H9 (cell line): ENCODE measurements at regions not wholly inside any gene's neighbourhood (a gene's known extent, or its start where the extent isn't known, plus 50 kb on each side); places are given as distances from the start of the nearest gene placed in this dataset.

Experiments used
- DNase-seq: peaks from one replicate; pipeline ENCODE4 v3.0.0-alpha.2; 2017
- H2AFZ ChIP-seq: one replicate; pipeline ENCODE4 v1.6.1; 2013; ENCODE audit warnings: mild to moderate bottlenecking, low read length, control low read depth, moderate library complexity
- H2AK5ac ChIP-seq: 2 replicates; pipeline ENCODE4 v1.6.1; 2013; ENCODE audit warnings: low read length, control low read depth, mixed read lengths; ENCODE audit not compliant: insufficient read length
- H2BK120ac ChIP-seq: one replicate; pipeline ENCODE4 v1.6.1; 2013; ENCODE audit warnings: low read depth, mild to moderate bottlenecking, low read length, control low read depth, inconsistent platforms; ENCODE audit not compliant: poor library complexity, severe bottlenecking
- H2BK12ac ChIP-seq: 2 replicates; pipeline ENCODE4 v1.6.1; 2013; ENCODE audit warnings: low read length, control low read depth, mixed read lengths, low read depth; ENCODE audit not compliant: insufficient read length
- H2BK15ac ChIP-seq: 2 replicates; pipeline ENCODE4 v1.6.1; 2013; ENCODE audit warnings: low read depth, low read length, control low read depth
- H2BK20ac ChIP-seq: one replicate; pipeline ENCODE4 v1.6.1; 2013; ENCODE audit warnings: low read depth, mild to moderate bottlenecking, low read length, control low read depth, inconsistent platforms; ENCODE audit not compliant: poor library complexity, severe bottlenecking
- H2BK5ac ChIP-seq: 2 replicates; pipeline ENCODE4 v1.6.1; 2013; ENCODE audit warnings: low read length, control low read depth, mixed read lengths; ENCODE audit not compliant: insufficient read length
- H3K14ac ChIP-seq: 2 replicates; pipeline ENCODE4 v1.6.1; 2013; ENCODE audit warnings: low read length, control low read depth; ENCODE audit not compliant: insufficient read depth
- H3K18ac ChIP-seq: 2 replicates; pipeline ENCODE4 v1.6.1; 2013; ENCODE audit warnings: low read depth, mild to moderate bottlenecking, mixed read lengths, low read length, control low read depth; ENCODE audit not compliant: insufficient read length
- H3K23ac ChIP-seq: 2 replicates; pipeline ENCODE4 v1.6.1; 2013; ENCODE audit warnings: low read length, control low read depth, mixed read lengths, low read depth; ENCODE audit not compliant: insufficient read length
- H3K23me2 ChIP-seq: 2 replicates; pipeline ENCODE4 v1.6.1; 2013; ENCODE audit warnings: low read depth, mild to moderate bottlenecking, mixed read lengths, low read length, control low read depth; ENCODE audit not compliant: insufficient read length, poor library complexity, severe bottlenecking
- H3K27ac ChIP-seq: 2 replicates; pipeline ENCODE4 v1.5.1; 2013; ENCODE audit warnings: low read length, control low read depth, mixed read lengths, low read depth; ENCODE audit not compliant: insufficient read length
- H3K27me3 ChIP-seq: 2 replicates; pipeline ENCODE4 v1.6.1; 2013; ENCODE audit warnings: low read length, control low read depth, inconsistent platforms; ENCODE audit not compliant: insufficient read depth
- H3K4ac ChIP-seq: 2 replicates; pipeline ENCODE4 v1.6.1; 2013; ENCODE audit warnings: low read depth, mild to moderate bottlenecking, control low read depth, inconsistent platforms, low read length, moderate library complexity
- H3K4me1 ChIP-seq: 2 replicates; pipeline ENCODE4 v1.6.1; 2013; ENCODE audit warnings: low read length, control low read depth, inconsistent platforms; ENCODE audit not compliant: insufficient read depth
- H3K4me2 ChIP-seq: 2 replicates; pipeline ENCODE4 v1.6.1; 2013; ENCODE audit warnings: low read length, control low read depth, mixed read lengths; ENCODE audit not compliant: insufficient read length, insufficient read depth
- H3K56ac ChIP-seq: 2 replicates; pipeline ENCODE4 v1.6.1; 2013; ENCODE audit warnings: low read depth, mild to moderate bottlenecking, mixed read lengths, low read length, control low read depth; ENCODE audit not compliant: insufficient read length
- H3K79me1 ChIP-seq: 2 replicates; pipeline ENCODE4 v1.6.1; 2013; ENCODE audit warnings: low read depth, mild to moderate bottlenecking, moderate library complexity, low read length, control low read depth, inconsistent platforms; ENCODE audit not compliant: insufficient read depth, poor library complexity, severe bottlenecking
- H3K79me2 ChIP-seq: 2 replicates; pipeline ENCODE4 v1.6.1; 2013; ENCODE audit warnings: low read length, control low read depth, inconsistent platforms; ENCODE audit not compliant: insufficient read depth
- H3K9ac ChIP-seq: 2 replicates; pipeline ENCODE4 v1.6.1; 2013; ENCODE audit warnings: low read length, control low read depth, mixed read lengths; ENCODE audit not compliant: insufficient read length; ENCODE audit errors: extremely low read depth
- H3K9me3 ChIP-seq: one replicate; pipeline ENCODE4 v1.6.1; 2013; ENCODE audit warnings: low read depth, low read length, inconsistent platforms; ENCODE audit not compliant: control insufficient read depth
- H3T11ph ChIP-seq: one replicate; pipeline ENCODE4 v1.6.1; 2013; ENCODE audit warnings: mild to moderate bottlenecking, low read length, control low read depth, inconsistent platforms
- H4K20me1 ChIP-seq: one replicate; pipeline ENCODE4 v1.6.1; 2013; ENCODE audit not compliant: control insufficient read depth, insufficient read length, insufficient read depth
- H4K5ac ChIP-seq: 2 replicates; pipeline ENCODE4 v1.6.1; 2013; ENCODE audit warnings: low read depth, mild to moderate bottlenecking, mixed read lengths, low read length, control low read depth; ENCODE audit not compliant: insufficient read length
- H4K8ac ChIP-seq: replicated peaks from 2 replicates; pipeline ENCODE4 v1.6.1; 2013; ENCODE audit warnings: low read length, control low read depth, mixed read lengths, low read depth; ENCODE audit not compliant: insufficient read length
- H4K91ac ChIP-seq: 2 replicates; pipeline ENCODE4 v1.6.1; 2013; ENCODE audit warnings: low read depth, mild to moderate bottlenecking, moderate library complexity, mixed read lengths, low read length, control low read depth; ENCODE audit not compliant: insufficient read length
- H3K27ac Mint-ChIP-seq, 3 experiments: 2 replicates in 2 of 3; 3 replicates in 1 of 3; pipeline ENCODE4 v1.8.0; 2020 to 2021; ENCODE audit warnings: mixed read lengths in 3 of 3, mild to moderate bottlenecking in 1 of 3, moderate library complexity in 1 of 3
- H3K27me3 Mint-ChIP-seq: 2 replicates; pipeline ENCODE4 v1.8.0; 2021; ENCODE audit warnings: low read depth, mild to moderate bottlenecking, moderate library complexity, mixed read lengths
- H3K36me3 Mint-ChIP-seq, 3 experiments: 2 replicates in 2 of 3; 3 replicates in 1 of 3; pipeline ENCODE4 v1.8.0; 2020 to 2021; ENCODE audit warnings: low read depth in 3 of 3, mixed read lengths in 3 of 3; ENCODE audit not compliant: insufficient read depth in 1 of 3
- H3K4me1 Mint-ChIP-seq, 2 experiments: 2 replicates each; pipeline ENCODE4 v1.8.0; 2020; ENCODE audit warnings: mixed read lengths in 2 of 2
- H3K4me3 Mint-ChIP-seq, 2 experiments: 2 replicates in 1 of 2; 3 replicates in 1 of 2; pipeline ENCODE4 v1.8.0; 2020 to 2021; ENCODE audit warnings: mild to moderate bottlenecking in 2 of 2, mixed read lengths in 2 of 2, moderate library complexity in 1 of 2
- H3K9me3 Mint-ChIP-seq, 2 experiments: 2 replicates in 1 of 2; 3 replicates in 1 of 2; pipeline ENCODE4 v1.8.0; 2020; ENCODE audit warnings: mild to moderate bottlenecking in 2 of 2, mixed read lengths in 2 of 2, moderate library complexity in 1 of 2
- WGBS: extraction: QIAGEN DNeasy Blood & Tissue Kit; methylation state at CpG from one replicate; pipeline ENCODE4 v1.1.7; 2013; ENCODE audit warnings: missing lambda C conversion rate, low lambda C conversion rate, mixed read lengths; ENCODE audit not compliant: insufficient read length; ENCODE audit errors: extremely low coverage; 5-methylcytosine and 5-hydroxymethylcytosine counted together
- TF ChIP-seq, protein P1 (sequence below): fragments of 200-600 bp; sonication (generic); conservative IDR thresholded peaks from 3 replicates; pipeline ENCODE4 v1.8.0; 2021; ENCODE audit warnings: antibody characterized with exemption, mild to moderate bottlenecking

DNA sequence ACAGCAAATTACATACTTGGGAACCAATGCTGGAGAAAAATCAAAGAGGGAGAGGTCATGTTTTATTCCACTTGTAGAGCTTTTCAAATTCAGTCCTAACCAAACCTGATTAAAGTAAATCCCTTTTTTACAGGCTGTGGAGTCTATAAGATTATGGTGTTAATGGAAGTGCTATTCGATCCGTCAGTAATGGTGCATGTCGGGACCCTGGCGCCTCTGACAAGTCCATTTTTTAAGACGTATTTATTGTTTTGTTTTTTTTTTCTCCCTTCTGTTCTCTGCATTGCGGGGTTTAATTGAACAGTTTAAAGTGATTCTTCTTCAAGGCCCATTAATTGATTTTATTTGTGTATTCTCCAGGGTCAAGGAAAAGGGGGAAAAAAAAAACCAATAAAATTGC is 725.9 kb downstream of the TUSC7 start:
- Histone ChIP-seq H4K20me1 (no peaks in the 10 kb centered on the region), H3K18ac (no peak overlapping the region), H2AK5ac (no peak overlapping the region), H3K4me1 (no peaks in the 10 kb centered on the region; the same call in 1 of the 2 replicates), H3K56ac (no peak overlapping the region), H3K14ac (no peak overlapping the region), H2BK5ac (no peak overlapping the region), H3T11ph (no peak overlapping the region), H3K79me1 (no peaks in the 10 kb centered on the region), H2BK15ac (no peak overlapping the region), H3K9me3 (no peaks in the 10 kb centered on the region), H3K27me3 (no peaks in the 10 kb centered on the region), H3K23me2 (no peaks in the 10 kb centered on the region), H2AFZ (no peak overlapping the region), H2BK120ac (no peak overlapping the region), H4K5ac (no peak overlapping the region), H3K79me2 (no peaks in the 10 kb centered on the region), H3K27ac (no peak overlapping the region), H4K8ac (no peak overlapping the region), H2BK20ac (no peak overlapping the region), H3K4me2 (no peak overlapping the region), H3K9ac (no peak overlapping the region), H4K91ac (no peak overlapping the region), H2BK12ac (no peak overlapping the region), H3K23ac (no peak overlapping the region), H3K4ac (no peak overlapping the region)
- no CpG with 5 or more reads among the region's 6 CpGs for WGBS
- Mint-ChIP-seq H3K27me3 (peaks cover 13% of the 10 kb centered on the region), H3K27ac (no peak overlapping the region), H3K4me3 (no peak overlapping the region), H3K36me3 (peaks cover 0 to 4% (median 0%) of the 10 kb centered on the region in 3 experiments; a peak in 2 of 7 replicates), H3K9me3 (peaks cover 3 to 4% of the 10 kb centered on the region in 2 experiments; a peak in 2 of 5 replicates), H3K4me1 (peaks cover 32 to 36% of the 10 kb centered on the region in 2 experiments)
- DNase-seq: no peak
- TF ChIP-seq, protein P1, sequence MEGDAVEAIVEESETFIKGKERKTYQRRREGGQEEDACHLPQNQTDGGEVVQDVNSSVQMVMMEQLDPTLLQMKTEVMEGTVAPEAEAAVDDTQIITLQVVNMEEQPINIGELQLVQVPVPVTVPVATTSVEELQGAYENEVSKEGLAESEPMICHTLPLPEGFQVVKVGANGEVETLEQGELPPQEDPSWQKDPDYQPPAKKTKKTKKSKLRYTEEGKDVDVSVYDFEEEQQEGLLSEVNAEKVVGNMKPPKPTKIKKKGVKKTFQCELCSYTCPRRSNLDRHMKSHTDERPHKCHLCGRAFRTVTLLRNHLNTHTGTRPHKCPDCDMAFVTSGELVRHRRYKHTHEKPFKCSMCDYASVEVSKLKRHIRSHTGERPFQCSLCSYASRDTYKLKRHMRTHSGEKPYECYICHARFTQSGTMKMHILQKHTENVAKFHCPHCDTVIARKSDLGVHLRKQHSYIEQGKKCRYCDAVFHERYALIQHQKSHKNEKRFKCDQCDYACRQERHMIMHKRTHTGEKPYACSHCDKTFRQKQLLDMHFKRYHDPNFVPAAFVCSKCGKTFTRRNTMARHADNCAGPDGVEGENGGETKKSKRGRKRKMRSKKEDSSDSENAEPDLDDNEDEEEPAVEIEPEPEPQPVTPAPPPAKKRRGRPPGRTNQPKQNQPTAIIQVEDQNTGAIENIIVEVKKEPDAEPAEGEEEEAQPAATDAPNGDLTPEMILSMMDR: no peak
